ENCODE measurements at regions not wholly inside any gene's neighbourhood (a gene's known extent, or its start where the extent isn't known, plus 50 kb on each side); places are given as distances from the start of the nearest gene placed in this dataset.

- no peaks in the 10 kb centered on the region for H3K36me3 ChIP-seq (ENCODE audit: insufficient read depth, low read length)
- no peaks in the 10 kb centered on the region for H3K27me3 ChIP-seq (ENCODE audit: insufficient read depth, low read length)
- no peaks in the 10 kb centered on the region for H3K79me2 ChIP-seq (ENCODE audit: control insufficient read depth, insufficient read depth, low read length, unreplicated experiment)
- H3K4me1 ChIP-seq (ENCODE audit: control insufficient read depth, insufficient read depth, low read length, unreplicated experiment) = peaks cover 51% of the 10 kb centered on the region
- no peak overlapping the region for H3K4me3 ChIP-seq (ENCODE audit: low read depth, low read length)
- H3K27ac ChIP-seq (ENCODE audit: low read depth, low read length) = peak overlapping the region; percentile 7; the same call in 1 of the 2 replicates
- H2AFZ ChIP-seq (ENCODE audit: low read length, unreplicated experiment) = peak overlapping the region; percentile 20
Measured at GRCh38 chr2:226077031-226077430, 677.5 kb downstream of the NYAP2 start.

- H2AFZ ChIP-seq (ENCODE audit: low read length, unreplicated experiment) = no peak overlapping the region
- no peaks in the 10 kb centered on the region for H3K27me3 ChIP-seq (ENCODE audit: insufficient read depth, low read length)
- H3K36me3 ChIP-seq (ENCODE audit: insufficient read depth, low read length) = no peaks in the 10 kb centered on the region
- H3K4me1 ChIP-seq (ENCODE audit: control insufficient read depth, insufficient read depth, low read length, unreplicated experiment) = peaks cover 51% of the 10 kb centered on the region
- no peak overlapping the region for H3K4me3 ChIP-seq (ENCODE audit: low read depth, low read length)
- H3K27ac ChIP-seq (ENCODE audit: low read depth, low read length) = peak overlapping the region; percentile 7; the same call in 1 of the 2 replicates
- H3K79me2 ChIP-seq (ENCODE audit: control insufficient read depth, insufficient read depth, low read length, unreplicated experiment) = no peaks in the 10 kb centered on the region
Measured at GRCh38 chr2:226076529-226076928, 677.0 kb downstream of the NYAP2 start.

- H3K79me2 ChIP-seq (ENCODE audit: control insufficient read depth, insufficient read depth, low read length, unreplicated experiment) = no peaks in the 10 kb centered on the region
- H3K27ac ChIP-seq (ENCODE audit: low read depth, low read length) = no peak overlapping the region
- no peaks in the 10 kb centered on the region for H3K36me3 ChIP-seq (ENCODE audit: insufficient read depth, low read length)
- no peaks in the 10 kb centered on the region for H3K27me3 ChIP-seq (ENCODE audit: insufficient read depth, low read length)
- H3K4me3 ChIP-seq (ENCODE audit: low read depth, low read length) = no peak overlapping the region
- peaks cover 33% of the 10 kb centered on the region for H3K4me1 ChIP-seq (ENCODE audit: control insufficient read depth, insufficient read depth, low read length, unreplicated experiment)
- H2AFZ ChIP-seq (ENCODE audit: low read length, unreplicated experiment) = no peak overlapping the region
Measured at GRCh38 chr2:226074391-226074790, 674.9 kb downstream of the NYAP2 start.

GRCh38 chr2:226073496-226074160, 674.1 kb downstream of the NYAP2 start:
- peaks cover 25% of the 10 kb centered on the region for H3K4me1 ChIP-seq (ENCODE audit: control insufficient read depth, insufficient read depth, low read length, unreplicated experiment)
- H3K4me3 ChIP-seq (ENCODE audit: low read depth, low read length) = no peak overlapping the region
- H3K79me2 ChIP-seq (ENCODE audit: control insufficient read depth, insufficient read depth, low read length, unreplicated experiment) = no peaks in the 10 kb centered on the region
- no peaks in the 10 kb centered on the region for H3K27me3 ChIP-seq (ENCODE audit: insufficient read depth, low read length)
- H3K36me3 ChIP-seq (ENCODE audit: insufficient read depth, low read length) = no peaks in the 10 kb centered on the region
- H2AFZ ChIP-seq (ENCODE audit: low read length, unreplicated experiment) = no peak overlapping the region
- no peak overlapping the region for H3K27ac ChIP-seq (ENCODE audit: low read depth, low read length)

GRCh38 chr2:226066873-226067272, 667.4 kb downstream of the NYAP2 start:
- H3K4me1 ChIP-seq (ENCODE audit: control insufficient read depth, insufficient read depth, low read length, unreplicated experiment) = peaks cover 8% of the 10 kb centered on the region
- no peaks in the 10 kb centered on the region for H3K27me3 ChIP-seq (ENCODE audit: insufficient read depth, low read length)
- no peak overlapping the region for H2AFZ ChIP-seq (ENCODE audit: low read length, unreplicated experiment)
- H3K36me3 ChIP-seq (ENCODE audit: insufficient read depth, low read length) = no peaks in the 10 kb centered on the region
- no peak overlapping the region for H3K27ac ChIP-seq (ENCODE audit: low read depth, low read length)
- no peaks in the 10 kb centered on the region for H3K79me2 ChIP-seq (ENCODE audit: control insufficient read depth, insufficient read depth, low read length, unreplicated experiment)
- H3K4me3 ChIP-seq (ENCODE audit: low read depth, low read length) = no peak overlapping the region

- Histone ChIP-seq H3K27ac (ENCODE audit: low read depth, low read length) (no peak overlapping the region), H3K4me1 (ENCODE audit: control insufficient read depth, insufficient read depth, low read length, unreplicated experiment) (peaks cover 8% of the 10 kb centered on the region), H3K36me3 (ENCODE audit: insufficient read depth, low read length) (no peaks in the 10 kb centered on the region), H2AFZ (ENCODE audit: low read length, unreplicated experiment) (no peak overlapping the region), H3K79me2 (ENCODE audit: control insufficient read depth, insufficient read depth, low read length, unreplicated experiment) (no peaks in the 10 kb centered on the region), H3K27me3 (ENCODE audit: insufficient read depth, low read length) (no peaks in the 10 kb centered on the region), H3K4me3 (ENCODE audit: low read depth, low read length) (0 out of 2 replicates have a peak overlapping the region, but pooled peaks have one; percentile 8)
Measured at GRCh38 chr2:226066391-226066790, 666.9 kb downstream of the NYAP2 start.

- Histone ChIP-seq H3K4me3 (ENCODE audit: low read depth, low read length) (no peak overlapping the region), H3K79me2 (ENCODE audit: control insufficient read depth, insufficient read depth, low read length, unreplicated experiment) (no peaks in the 10 kb centered on the region), H3K27me3 (ENCODE audit: insufficient read depth, low read length) (no peaks in the 10 kb centered on the region), H2AFZ (ENCODE audit: low read length, unreplicated experiment) (peak overlapping the region; percentile 47), H3K4me1 (ENCODE audit: control insufficient read depth, insufficient read depth, low read length, unreplicated experiment) (peaks cover 8% of the 10 kb centered on the region), H3K36me3 (ENCODE audit: insufficient read depth, low read length) (no peaks in the 10 kb centered on the region), H3K27ac (ENCODE audit: low read depth, low read length) (no peak overlapping the region)
Measured at GRCh38 chr2:226064932-226065570, 665.5 kb downstream of the NYAP2 start.

GRCh38 chr2:226063704-226064440, 664.4 kb downstream of the NYAP2 start:
- no peaks in the 10 kb centered on the region for H3K36me3 ChIP-seq (ENCODE audit: insufficient read depth, low read length)
- H3K79me2 ChIP-seq (ENCODE audit: control insufficient read depth, insufficient read depth, low read length, unreplicated experiment) = no peaks in the 10 kb centered on the region
- H3K4me3 ChIP-seq (ENCODE audit: low read depth, low read length) = no peak overlapping the region
- no peak overlapping the region; the same call in 1 of the 2 replicates for H3K27ac ChIP-seq (ENCODE audit: low read depth, low read length)
- H3K4me1 ChIP-seq (ENCODE audit: control insufficient read depth, insufficient read depth, low read length, unreplicated experiment) = peaks cover 8% of the 10 kb centered on the region
- H2AFZ ChIP-seq (ENCODE audit: low read length, unreplicated experiment) = no peak overlapping the region
- H3K27me3 ChIP-seq (ENCODE audit: insufficient read depth, low read length) = no peaks in the 10 kb centered on the region

GRCh38 chr2:226059961-226060627, 660.6 kb downstream of the NYAP2 start:
- Histone ChIP-seq H3K79me2 (ENCODE audit: control insufficient read depth, insufficient read depth, low read length, unreplicated experiment) (no peaks in the 10 kb centered on the region), H3K4me3 (ENCODE audit: low read depth, low read length) (no peak overlapping the region), H2AFZ (ENCODE audit: low read length, unreplicated experiment) (no peak overlapping the region), H3K36me3 (ENCODE audit: insufficient read depth, low read length) (no peaks in the 10 kb centered on the region), H3K27me3 (ENCODE audit: insufficient read depth, low read length) (no peaks in the 10 kb centered on the region), H3K27ac (ENCODE audit: low read depth, low read length) (no peak overlapping the region), H3K4me1 (ENCODE audit: control insufficient read depth, insufficient read depth, low read length, unreplicated experiment) (peaks cover 8% of the 10 kb centered on the region)

GRCh38 chr2:226057914-226058313, 658.4 kb downstream of the NYAP2 start:
- no peaks in the 10 kb centered on the region for H3K4me1 ChIP-seq (ENCODE audit: control insufficient read depth, insufficient read depth, low read length, unreplicated experiment)
- H3K27me3 ChIP-seq (ENCODE audit: insufficient read depth, low read length) = no peaks in the 10 kb centered on the region
- H2AFZ ChIP-seq (ENCODE audit: low read length, unreplicated experiment) = no peak overlapping the region
- H3K4me3 ChIP-seq (ENCODE audit: low read depth, low read length) = no peak overlapping the region
- H3K27ac ChIP-seq (ENCODE audit: low read depth, low read length) = no peak overlapping the region
- no peaks in the 10 kb centered on the region for H3K36me3 ChIP-seq (ENCODE audit: insufficient read depth, low read length)
- H3K79me2 ChIP-seq (ENCODE audit: control insufficient read depth, insufficient read depth, low read length, unreplicated experiment) = no peaks in the 10 kb centered on the region
